ENCODE measurements at regions not wholly inside any gene's neighbourhood (a gene's known extent, or its start where the extent isn't known, plus 50 kb on each side); places are given as distances from the start of the nearest gene placed in this dataset.

DNA sequence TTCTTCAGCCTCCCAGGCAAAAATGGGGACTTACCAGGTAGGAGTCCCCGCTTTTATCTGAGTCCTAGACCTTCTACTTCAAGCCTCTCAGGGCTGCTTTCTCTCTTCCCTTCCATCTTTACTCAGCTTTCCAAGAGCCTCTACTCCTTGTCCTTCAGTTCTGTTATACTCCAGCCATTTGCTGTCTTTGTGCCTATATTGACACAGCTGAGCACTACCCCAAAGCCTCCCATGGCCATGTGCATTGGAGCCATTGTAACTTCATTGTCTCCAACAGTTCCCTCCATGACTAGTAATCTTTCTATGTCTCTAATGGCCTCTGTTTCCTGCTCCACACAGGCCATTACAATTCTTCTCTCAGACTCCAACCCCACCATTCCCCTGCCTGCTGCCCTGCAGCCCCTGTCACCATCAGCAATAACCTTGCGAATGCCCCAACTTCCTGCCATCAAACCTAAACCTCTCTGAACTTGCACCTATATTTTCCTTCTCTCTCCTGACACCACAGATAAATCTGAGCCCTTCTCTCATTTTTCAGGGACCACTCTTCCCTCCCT is 77.9 kb upstream of the ADPGK start:
- 94 to 95% methylated on average over 2 of the region's 2 CpGs for WGBS, 2 donors
- DNase-seq: no peak
- H3K4me3 ChIP-seq (replicated peaks in 1 of 3): no peak overlapping the region
- TF ChIP-seq POLR2A (IDR thresholded peaks at IDR 0.05): no peak
- TF ChIP-seq, protein P1, sequence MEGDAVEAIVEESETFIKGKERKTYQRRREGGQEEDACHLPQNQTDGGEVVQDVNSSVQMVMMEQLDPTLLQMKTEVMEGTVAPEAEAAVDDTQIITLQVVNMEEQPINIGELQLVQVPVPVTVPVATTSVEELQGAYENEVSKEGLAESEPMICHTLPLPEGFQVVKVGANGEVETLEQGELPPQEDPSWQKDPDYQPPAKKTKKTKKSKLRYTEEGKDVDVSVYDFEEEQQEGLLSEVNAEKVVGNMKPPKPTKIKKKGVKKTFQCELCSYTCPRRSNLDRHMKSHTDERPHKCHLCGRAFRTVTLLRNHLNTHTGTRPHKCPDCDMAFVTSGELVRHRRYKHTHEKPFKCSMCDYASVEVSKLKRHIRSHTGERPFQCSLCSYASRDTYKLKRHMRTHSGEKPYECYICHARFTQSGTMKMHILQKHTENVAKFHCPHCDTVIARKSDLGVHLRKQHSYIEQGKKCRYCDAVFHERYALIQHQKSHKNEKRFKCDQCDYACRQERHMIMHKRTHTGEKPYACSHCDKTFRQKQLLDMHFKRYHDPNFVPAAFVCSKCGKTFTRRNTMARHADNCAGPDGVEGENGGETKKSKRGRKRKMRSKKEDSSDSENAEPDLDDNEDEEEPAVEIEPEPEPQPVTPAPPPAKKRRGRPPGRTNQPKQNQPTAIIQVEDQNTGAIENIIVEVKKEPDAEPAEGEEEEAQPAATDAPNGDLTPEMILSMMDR (IDR thresholded peaks at IDR 0.05): no peak
- intact Hi-C loops (cut with DNase I): no loop called here
- H3K27me3 ChIP-seq: no peaks in the 10 kb centered on the region
- no peaks in the 10 kb centered on the region for H3K36me3 ChIP-seq
- H3K9me3 ChIP-seq: no peaks in the 10 kb centered on the region
- H3K27ac ChIP-seq: no peak overlapping the region
- no peaks in the 10 kb centered on the region for H3K4me1 ChIP-seq

DNA sequence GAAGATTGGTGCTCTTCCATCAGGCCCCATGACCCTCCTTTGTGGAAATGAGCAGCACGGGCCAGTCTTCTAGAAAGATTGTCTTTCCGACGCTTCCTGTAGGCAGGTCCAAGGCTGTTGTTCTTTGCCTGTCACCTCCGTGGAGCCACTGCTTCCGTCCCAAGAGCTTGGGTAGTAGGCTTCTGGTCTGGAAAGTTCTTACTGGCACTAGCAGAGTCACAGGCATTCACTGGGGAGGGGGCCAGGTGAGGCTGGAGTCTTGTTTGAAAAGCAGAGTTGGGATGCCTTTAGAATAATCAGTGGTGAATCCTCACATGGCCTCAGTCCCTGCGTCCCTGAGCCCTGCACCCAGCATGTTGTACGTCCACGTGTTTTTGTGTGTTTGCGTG is 76.2 kb upstream of the ADPGK start:
- H3K36me3 ChIP-seq: no peaks in the 10 kb centered on the region
- H3K4me3 ChIP-seq (replicated peaks in 1 of 3): no peak overlapping the region
- H3K9me3 ChIP-seq: no peaks in the 10 kb centered on the region
- intact Hi-C loops (cut with DNase I): no loop called here
- H3K27ac ChIP-seq: no peak overlapping the region
- DNase-seq: no peak
- 80 to 87% methylated on average over 9 of the region's 9 CpGs for WGBS, 2 donors
- TF ChIP-seq POLR2A (IDR thresholded peaks at IDR 0.05): no peak
- TF ChIP-seq, protein P1 (IDR thresholded peaks at IDR 0.05): no peak
- H3K27me3 ChIP-seq: no peaks in the 10 kb centered on the region
- H3K4me1 ChIP-seq: no peaks in the 10 kb centered on the region

DNA sequence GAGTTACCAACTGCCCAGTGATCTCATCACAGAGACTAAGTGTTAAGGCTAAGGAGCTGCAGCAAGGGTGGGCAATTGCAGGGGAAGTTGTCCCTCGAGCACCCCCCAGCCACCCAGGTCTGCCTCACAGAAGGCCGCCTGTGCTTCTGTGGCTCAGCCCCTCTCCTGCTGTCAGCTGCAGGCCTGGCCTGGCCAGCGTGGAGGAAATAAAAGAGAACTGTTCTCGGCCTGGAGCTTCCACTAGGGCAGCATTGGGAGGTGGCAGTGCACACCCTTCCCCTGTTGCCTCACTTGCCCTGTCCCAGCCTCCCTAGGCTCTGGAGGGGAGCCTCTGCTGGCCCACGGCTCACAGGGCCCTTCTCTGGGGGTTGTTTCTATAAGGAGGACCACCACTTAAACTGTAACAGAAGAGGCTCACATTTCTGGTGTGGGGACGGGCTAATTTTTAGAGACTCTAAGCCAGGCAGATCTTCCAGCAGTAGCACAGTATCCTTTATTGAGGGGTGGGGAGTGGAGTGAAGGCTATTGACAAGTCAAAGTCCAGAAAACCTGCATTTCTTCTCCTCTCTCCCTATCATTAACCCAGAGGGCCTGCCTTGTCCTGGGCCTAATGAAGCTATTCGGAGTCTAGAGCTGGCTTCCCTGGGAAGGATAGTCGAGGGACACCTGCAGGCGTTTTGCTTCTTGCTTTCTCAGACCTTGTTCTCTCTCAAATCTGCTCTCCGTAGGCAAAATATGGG is 75.6 kb upstream of the ADPGK start:
- WGBS, 2 donors: 78 to 97% methylated on average over 6 to 10 of the region's 10 CpGs
- no peaks in the 10 kb centered on the region for H3K4me1 ChIP-seq
- intact Hi-C loops (cut with DNase I): no loop called here
- no peak for TF ChIP-seq POLR2A (IDR thresholded peaks at IDR 0.05)
- TF ChIP-seq, protein P1 (IDR thresholded peaks at IDR 0.05): no peak
- H3K4me3 ChIP-seq (replicated peaks in 1 of 3): no peak overlapping the region
- no peaks in the 10 kb centered on the region for H3K36me3 ChIP-seq
- DNase-seq: no peak
- no peaks in the 10 kb centered on the region for H3K27me3 ChIP-seq
- H3K9me3 ChIP-seq: no peaks in the 10 kb centered on the region
- H3K27ac ChIP-seq: no peak overlapping the region

- TF ChIP-seq, protein P1 (IDR thresholded peaks at IDR 0.05): no peak
- no peak for TF ChIP-seq POLR2A (IDR thresholded peaks at IDR 0.05)
Measured at GRCh38 chr15:72858205-72858604, 74.6 kb upstream of the ADPGK start.

DNA sequence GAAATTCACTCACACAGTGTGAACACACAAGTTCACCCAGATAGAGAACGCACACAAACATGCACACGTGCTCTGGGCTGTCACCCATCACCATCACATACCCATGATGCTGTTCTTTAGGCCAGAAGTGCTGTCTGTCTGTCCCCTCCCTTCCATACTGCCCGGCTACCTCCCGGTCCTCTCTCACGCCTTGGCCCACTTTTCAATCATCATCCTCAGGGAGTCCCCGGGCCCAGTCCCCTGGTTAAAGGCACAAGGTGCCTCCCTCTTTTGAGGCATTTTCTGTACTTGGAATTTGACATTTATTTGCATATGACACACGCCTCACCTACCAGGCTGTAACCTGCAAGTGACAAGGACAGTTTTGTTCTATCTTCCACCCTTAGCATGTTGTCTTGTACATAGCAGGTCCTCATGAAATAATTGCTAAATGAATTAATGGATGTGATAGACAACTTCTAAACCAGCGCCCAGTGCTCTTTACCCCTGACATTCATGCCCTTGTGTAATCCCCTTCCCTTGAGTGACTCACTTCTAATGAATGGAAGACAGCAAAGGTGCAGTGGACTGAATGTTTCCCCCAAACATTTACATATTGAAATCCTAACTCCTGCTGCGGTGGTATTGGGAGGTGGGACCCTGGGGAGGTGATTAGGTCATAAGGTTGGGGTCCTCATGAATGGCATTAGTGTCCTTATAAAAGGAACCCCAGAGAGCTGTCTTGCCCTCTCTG is 73.9 kb upstream of the ADPGK start:
- whole genome bisulfite sequencing, 2 donors: 72 to 81% methylated on average over 9 of the region's 9 CpGs
- H3K4me3 ChIP-seq (replicated peaks in 1 of 3): no peak overlapping the region
- no peaks in the 10 kb centered on the region for H3K36me3 ChIP-seq
- no peaks in the 10 kb centered on the region for H3K9me3 ChIP-seq
- no peaks in the 10 kb centered on the region for H3K4me1 ChIP-seq
- H3K27me3 ChIP-seq: no peaks in the 10 kb centered on the region
- TF ChIP-seq, protein P1 (IDR thresholded peaks at IDR 0.05): no peak
- no peak for TF ChIP-seq POLR2A (IDR thresholded peaks at IDR 0.05)
- H3K27ac ChIP-seq: no peak overlapping the region
- no peak for DNase-seq
- intact Hi-C loops (cut with DNase I): no loop called here

More at GRCh38 chr15:72858205-72858604, 74.6 kb upstream of the ADPGK start:
- Histone ChIP-seq H3K36me3 (no peaks in the 10 kb centered on the region), H3K9me3 (no peaks in the 10 kb centered on the region), H3K4me1 (no peaks in the 10 kb centered on the region), H3K27ac (no peak overlapping the region), H3K27me3 (no peaks in the 10 kb centered on the region), H3K4me3 (replicated peaks in 1 of 3) (no peak overlapping the region)
- intact Hi-C loops (cut with DNase I): no loop called here
- DNase-seq: no peak
- 78 to 88% methylated on average over 1 to 2 of the region's 2 CpGs for WGBS, 2 donors

Data from thyroid gland (tissue), 4 donors.